22Rv1 (cell line): ENCODE measurements at regions not wholly inside any gene's neighbourhood (a gene's known extent, or its start where the extent isn't known, plus 50 kb on each side); places are given as distances from the start of the nearest gene placed in this dataset.

Source experiments
- CTCF ChIP-seq: fragments of 450-650 bp; IDR thresholded peaks from 2 replicates; pipeline ENCODE4 v1.5.1; 2017; ENCODE audit warnings: mild to moderate bottlenecking
- ZFX ChIP-seq: fragments of 450-650 bp; IDR thresholded peaks from 2 replicates; pipeline ENCODE4 v1.6.1; 2017; ENCODE audit warnings: antibody characterized with exemption, borderline replicate concordance

DNA sequence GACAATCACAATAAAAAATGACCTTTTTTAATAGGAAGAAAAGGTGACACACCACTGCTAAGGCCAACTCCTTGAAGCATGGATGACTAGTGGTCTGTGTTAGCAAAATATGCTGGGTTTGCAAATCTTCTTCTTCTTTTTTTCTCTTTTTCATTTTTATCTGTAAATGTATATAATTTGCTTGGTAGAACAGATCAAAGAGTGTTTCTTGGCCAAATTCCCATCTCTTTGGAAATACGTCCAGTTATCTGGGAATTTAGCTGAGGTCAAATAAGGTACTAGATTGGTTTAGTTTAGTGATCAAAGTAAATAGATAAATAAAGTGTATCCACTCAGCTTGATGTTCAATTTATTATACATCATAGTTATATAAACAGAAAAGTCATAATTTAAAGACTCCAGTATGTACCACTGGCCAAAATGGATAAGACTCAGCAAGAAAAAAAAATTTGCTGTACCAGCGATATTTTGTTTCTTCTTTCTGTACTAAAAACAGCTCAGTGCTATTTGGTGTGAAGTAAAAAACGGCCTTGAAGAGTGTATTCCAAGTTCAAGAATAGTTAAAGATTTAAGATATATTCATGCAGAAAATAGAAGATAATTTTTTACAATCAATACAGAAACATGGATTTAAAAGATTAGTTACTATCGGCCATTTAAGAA is 738.6 kb upstream of the PIK3C3 start:
- no peak for TF ChIP-seq CTCF
- TF ChIP-seq ZFX, result no peak
